ENCODE measurements at regions not wholly inside any gene's neighbourhood (a gene's known extent, or its start where the extent isn't known, plus 50 kb on each side); places are given as distances from the start of the nearest gene placed in this dataset.

- TF ChIP-seq CTCF (conservative IDR thresholded peaks at IDR 0.05 in 1 of 2, IDR thresholded peaks at IDR 0.05 in 1 of 2; ENCODE audit: extremely low read depth in 1 of 2, insufficient read depth in 1 of 2, low read depth in 1 of 2, low read length in 2 of 2) = no peak
- no peak for TF ChIP-seq EZH2 (IDR thresholded peaks at IDR 0.05; ENCODE audit: borderline replicate concordance, low read length)
Measured at GRCh38 chr21:19557046-19557445, 1153.5 kb upstream of the TMPRSS15 start.

Measured in mammary epithelial cell (primary cell).